ENCODE measurements at regions not wholly inside any gene's neighbourhood (a gene's known extent, or its start where the extent isn't known, plus 50 kb on each side); places are given as distances from the start of the nearest gene placed in this dataset.
"Not testable (repeated sequence)": the region's sequence is repeated elsewhere in the genome, so short reads cannot be mapped to it uniquely, and the experiment has no call there.

DNA sequence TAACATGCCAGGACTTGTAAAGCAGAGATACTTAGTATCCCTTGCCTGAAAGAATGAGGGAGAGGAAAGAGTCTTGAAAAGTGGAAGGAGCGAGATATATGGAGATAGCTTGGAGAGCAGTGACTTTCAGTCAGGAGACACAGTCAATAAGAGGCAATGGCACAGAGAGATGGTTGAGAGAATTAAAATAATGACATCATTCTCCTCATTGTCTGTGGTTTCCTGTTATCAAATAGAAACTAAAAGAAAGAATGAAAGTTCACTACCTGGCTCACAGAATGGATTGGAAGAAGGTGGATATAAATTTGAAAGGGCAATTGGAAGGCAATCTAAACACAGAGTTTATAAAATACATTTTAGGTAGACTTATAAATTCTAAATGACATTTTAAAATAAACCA lies 760.2 kb upstream of the AADAT start:
- H3K4me1 ChIP-seq (ENCODE audit: control insufficient read depth in 5 of 5, insufficient read depth in 5 of 5, low read length in 5 of 5) = peaks cover 0 to 7% (median 0%) of the 10 kb centered on the region in 5 donors
- no peak overlapping the region for H3K4me3 ChIP-seq (ENCODE audit: low read depth in 1 of 5, low read length in 5 of 5)
- H3K36me3 ChIP-seq (ENCODE audit: control insufficient read depth in 5 of 5, insufficient read depth in 5 of 5, low read length in 5 of 5) = no peaks in the 10 kb centered on the region
- no peaks in the 10 kb centered on the region for H3K27me3 ChIP-seq (ENCODE audit: control insufficient read depth in 5 of 5, insufficient read depth in 4 of 5, low read length in 5 of 5)
- no peak overlapping the region for H3K27ac ChIP-seq (ENCODE audit: low read depth, low read length)
- H3K9ac ChIP-seq (ENCODE audit: low read length in 5 of 5) = no peak overlapping the region
- H3K9me3 ChIP-seq (ENCODE audit: control insufficient read depth in 5 of 5, low read length in 5 of 5) = no peaks in the 10 kb centered on the region

DNA sequence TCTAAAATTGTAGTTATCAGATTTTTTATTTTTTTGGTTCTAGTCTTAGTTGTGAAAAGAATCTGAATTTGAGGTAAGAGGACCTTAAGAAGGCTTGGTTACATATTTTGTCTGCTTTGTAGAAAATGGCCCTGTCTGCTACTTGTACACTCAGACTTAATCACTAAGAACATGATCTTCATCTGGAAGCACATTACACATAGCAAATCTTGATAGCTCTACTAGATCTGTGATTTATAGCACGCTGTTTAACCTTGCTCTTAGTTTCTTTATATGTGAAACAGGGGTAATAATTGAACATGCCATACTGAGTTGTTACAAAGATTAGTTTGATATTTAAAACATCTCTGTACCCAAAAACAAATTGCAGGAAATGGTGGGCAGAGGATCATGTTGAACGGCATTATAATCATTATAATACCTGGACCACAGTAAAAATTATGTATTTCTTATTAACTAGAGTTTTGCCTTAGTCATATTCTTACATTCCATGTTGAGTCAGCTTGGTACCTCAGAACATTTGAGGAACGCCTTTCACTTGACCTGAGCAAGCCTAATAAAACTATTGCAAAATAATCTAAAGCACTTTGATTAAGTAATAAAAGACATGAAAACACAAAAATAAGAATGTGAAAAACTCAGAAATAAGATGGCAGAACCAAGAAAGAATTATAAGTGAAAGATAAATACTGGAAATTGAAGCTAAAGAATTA lies 738.0 kb upstream of the AADAT start:
- Histone ChIP-seq H3K4me3 (ENCODE audit: low read depth in 1 of 5, low read length in 5 of 5) (no peak overlapping the region), H3K27me3 (ENCODE audit: control insufficient read depth in 5 of 5, insufficient read depth in 4 of 5, low read length in 5 of 5) (no peaks in the 10 kb centered on the region)

DNA sequence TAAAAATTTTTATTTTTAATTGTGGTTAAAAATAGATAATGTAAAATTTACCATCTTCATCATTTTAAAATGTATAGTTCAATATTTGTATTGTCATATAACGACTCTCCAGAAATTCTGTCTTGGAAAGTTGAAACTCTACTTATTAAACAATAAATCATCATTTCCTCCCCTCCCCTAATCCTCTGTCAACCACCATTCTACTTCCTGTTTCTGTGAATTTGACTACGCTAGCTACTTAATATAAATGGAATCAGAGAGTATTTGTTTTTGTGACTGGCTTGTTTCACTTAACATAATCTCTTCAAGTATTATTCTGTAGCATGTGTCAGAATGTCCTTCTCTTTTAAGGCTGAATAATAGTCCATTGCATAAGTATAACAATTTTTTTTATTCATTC lies 729.0 kb upstream of the AADAT start:
- H3K27ac ChIP-seq (ENCODE audit: low read depth, low read length) = no peak overlapping the region
- no peaks in the 10 kb centered on the region for H3K36me3 ChIP-seq (ENCODE audit: control insufficient read depth in 5 of 5, insufficient read depth in 5 of 5, low read length in 5 of 5)
- no peaks in the 10 kb centered on the region for H3K27me3 ChIP-seq (ENCODE audit: control insufficient read depth in 5 of 5, insufficient read depth in 4 of 5, low read length in 5 of 5)
- peaks cover 0 to 7% (median 3%) of the 10 kb centered on the region in 5 donors for H3K9me3 ChIP-seq (ENCODE audit: control insufficient read depth in 5 of 5, low read length in 5 of 5)
- H3K4me1 ChIP-seq (ENCODE audit: control insufficient read depth in 5 of 5, insufficient read depth in 5 of 5, low read length in 5 of 5) = no peaks in the 10 kb centered on the region
- no peak overlapping the region for H3K4me3 ChIP-seq (ENCODE audit: low read depth in 1 of 5, low read length in 5 of 5)
- no peak overlapping the region for H3K9ac ChIP-seq (ENCODE audit: low read length in 5 of 5)

More for the DNA sequence above, 738.0 kb upstream of the AADAT start:
- no peak overlapping the region for H3K9ac ChIP-seq (ENCODE audit: low read length in 5 of 5)
- no peaks in the 10 kb centered on the region for H3K9me3 ChIP-seq (ENCODE audit: control insufficient read depth in 5 of 5, low read length in 5 of 5)
- no peaks in the 10 kb centered on the region for H3K36me3 ChIP-seq (ENCODE audit: control insufficient read depth in 5 of 5, insufficient read depth in 5 of 5, low read length in 5 of 5)
- H3K4me1 ChIP-seq (ENCODE audit: control insufficient read depth in 5 of 5, insufficient read depth in 5 of 5, low read length in 5 of 5) = no peaks in the 10 kb centered on the region
- H3K27ac ChIP-seq (ENCODE audit: low read depth, low read length) = no peak overlapping the region

- Histone ChIP-seq H3K4me1 (ENCODE audit: control insufficient read depth in 5 of 5, insufficient read depth in 5 of 5, low read length in 5 of 5) (no peaks in the 10 kb centered on the region), H3K9me3 (ENCODE audit: control insufficient read depth in 5 of 5, low read length in 5 of 5) (peaks cover 0 to 6% (median 0%) of the 10 kb centered on the region in 5 donors), H3K27me3 (ENCODE audit: control insufficient read depth in 5 of 5, insufficient read depth in 4 of 5, low read length in 5 of 5) (no peaks in the 10 kb centered on the region), H3K27ac (ENCODE audit: low read depth, low read length) (no peak overlapping the region), H3K9ac (ENCODE audit: low read length in 5 of 5) (no peak overlapping the region), H3K4me3 (ENCODE audit: low read depth in 1 of 5, low read length in 5 of 5) (no peak overlapping the region), H3K36me3 (ENCODE audit: control insufficient read depth in 5 of 5, insufficient read depth in 5 of 5, low read length in 5 of 5) (no peaks in the 10 kb centered on the region)
These were observed 715.6 kb upstream of the AADAT start for GRCh38 chr4:170805352-170805751.

- no peak overlapping the region for H3K4me3 ChIP-seq (ENCODE audit: low read depth in 1 of 5, low read length in 5 of 5)
These were observed 715.2 kb upstream of the AADAT start for GRCh38 chr4:170804930-170805329.

GRCh38 chr4:170803492-170803891 lies 713.7 kb upstream of the AADAT start:
- H3K27me3 ChIP-seq (ENCODE audit: control insufficient read depth in 5 of 5, insufficient read depth in 4 of 5, low read length in 5 of 5) = no peaks in the 10 kb centered on the region
- no peak overlapping the region for H3K4me3 ChIP-seq (ENCODE audit: low read depth in 1 of 5, low read length in 5 of 5)
- H3K36me3 ChIP-seq (ENCODE audit: control insufficient read depth in 5 of 5, insufficient read depth in 5 of 5, low read length in 5 of 5) = no peaks in the 10 kb centered on the region
- H3K27ac ChIP-seq (ENCODE audit: low read depth, low read length) = no peak overlapping the region
- no peaks in the 10 kb centered on the region for H3K4me1 ChIP-seq (ENCODE audit: control insufficient read depth in 5 of 5, insufficient read depth in 5 of 5, low read length in 5 of 5)
- no peak overlapping the region for H3K9ac ChIP-seq (ENCODE audit: low read length in 5 of 5)
- peaks cover 0 to 6% (median 0%) of the 10 kb centered on the region in 5 donors for H3K9me3 ChIP-seq (ENCODE audit: control insufficient read depth in 5 of 5, low read length in 5 of 5)

More at GRCh38 chr4:170804930-170805329, 715.2 kb upstream of the AADAT start:
- no peaks in the 10 kb centered on the region for H3K4me1 ChIP-seq (ENCODE audit: control insufficient read depth in 5 of 5, insufficient read depth in 5 of 5, low read length in 5 of 5)
- no peak overlapping the region for H3K9ac ChIP-seq (ENCODE audit: low read length in 5 of 5)
- peaks cover 0 to 6% (median 0%) of the 10 kb centered on the region in 5 donors for H3K9me3 ChIP-seq (ENCODE audit: control insufficient read depth in 5 of 5, low read length in 5 of 5)
- H3K27me3 ChIP-seq (ENCODE audit: control insufficient read depth in 5 of 5, insufficient read depth in 4 of 5, low read length in 5 of 5) = no peaks in the 10 kb centered on the region
- H3K27ac ChIP-seq (ENCODE audit: low read depth, low read length) = no peak overlapping the region
- H3K36me3 ChIP-seq (ENCODE audit: control insufficient read depth in 5 of 5, insufficient read depth in 5 of 5, low read length in 5 of 5) = no peaks in the 10 kb centered on the region

- no peaks in the 10 kb centered on the region for H3K27me3 ChIP-seq (ENCODE audit: control insufficient read depth in 5 of 5, insufficient read depth in 4 of 5, low read length in 5 of 5)
- H3K4me1 ChIP-seq (ENCODE audit: control insufficient read depth in 5 of 5, insufficient read depth in 5 of 5, low read length in 5 of 5) = no peaks in the 10 kb centered on the region
- no peak overlapping the region for H3K9ac ChIP-seq (ENCODE audit: low read length in 5 of 5)
- H3K9me3 ChIP-seq (ENCODE audit: control insufficient read depth in 5 of 5, low read length in 5 of 5) = peaks cover 0 to 6% (median 0%) of the 10 kb centered on the region in 5 donors
- no peak overlapping the region for H3K27ac ChIP-seq (ENCODE audit: low read depth, low read length)
- no peak overlapping the region for H3K4me3 ChIP-seq (ENCODE audit: low read depth in 1 of 5, low read length in 5 of 5)
- H3K36me3 ChIP-seq (ENCODE audit: control insufficient read depth in 5 of 5, insufficient read depth in 5 of 5, low read length in 5 of 5) = no peaks in the 10 kb centered on the region
These were observed 712.0 kb upstream of the AADAT start for GRCh38 chr4:170801771-170802170.

- Histone ChIP-seq H3K27me3 (ENCODE audit: control insufficient read depth in 5 of 5, insufficient read depth in 4 of 5, low read length in 5 of 5) (no peaks in the 10 kb centered on the region), H3K4me1 (ENCODE audit: control insufficient read depth in 5 of 5, insufficient read depth in 5 of 5, low read length in 5 of 5) (no peaks in the 10 kb centered on the region), H3K36me3 (ENCODE audit: control insufficient read depth in 5 of 5, insufficient read depth in 5 of 5, low read length in 5 of 5) (no peaks in the 10 kb centered on the region), H3K9me3 (ENCODE audit: control insufficient read depth in 5 of 5, low read length in 5 of 5) (no peaks in the 10 kb centered on the region), H3K9ac (ENCODE audit: low read length in 5 of 5) (no peak overlapping the region), H3K4me3 (ENCODE audit: low read depth in 1 of 5, low read length in 5 of 5) (no peak overlapping the region), H3K27ac (ENCODE audit: low read depth, low read length) (no peak overlapping the region)
These were observed 704.8 kb upstream of the AADAT start for GRCh38 chr4:170794525-170794924.

DNA sequence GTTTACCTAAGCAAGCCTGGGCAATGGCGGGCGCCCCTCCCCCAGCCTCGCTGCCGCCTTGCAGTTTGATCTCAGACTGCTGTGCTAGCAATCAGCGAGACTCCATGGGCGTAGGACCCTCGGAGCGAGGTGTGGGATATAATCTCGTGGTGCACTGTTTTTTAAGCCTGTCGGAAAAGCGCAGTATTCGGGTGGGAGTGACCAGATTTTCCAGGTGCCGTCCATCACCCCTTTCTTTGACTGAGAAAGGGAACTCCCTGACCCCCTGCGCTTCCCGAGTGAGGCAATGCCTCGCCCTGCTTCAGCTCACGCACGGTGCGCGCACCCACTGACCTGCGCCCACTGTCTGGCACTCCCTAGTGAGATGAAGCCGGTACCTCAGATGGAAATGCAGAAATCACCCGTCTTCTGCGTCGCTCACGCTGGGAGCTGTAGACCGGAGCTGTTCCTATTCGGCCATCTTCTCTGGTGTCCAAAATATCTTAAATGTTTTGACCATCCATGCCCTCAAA lies 698.8 kb upstream of the AADAT start:
- H3K4me3 ChIP-seq (ENCODE audit: low read depth in 1 of 5, low read length in 5 of 5); H3K27ac ChIP-seq (ENCODE audit: low read depth, low read length); H3K9ac ChIP-seq (ENCODE audit: low read length in 5 of 5); H3K9me3 ChIP-seq (ENCODE audit: control insufficient read depth in 5 of 5, low read length in 5 of 5); H3K27me3 ChIP-seq (ENCODE audit: control insufficient read depth in 5 of 5, insufficient read depth in 4 of 5, low read length in 5 of 5); H3K36me3 ChIP-seq (ENCODE audit: control insufficient read depth in 5 of 5, insufficient read depth in 5 of 5, low read length in 5 of 5); H3K4me1 ChIP-seq (ENCODE audit: control insufficient read depth in 5 of 5, insufficient read depth in 5 of 5, low read length in 5 of 5): not testable (repeated sequence)

DNA sequence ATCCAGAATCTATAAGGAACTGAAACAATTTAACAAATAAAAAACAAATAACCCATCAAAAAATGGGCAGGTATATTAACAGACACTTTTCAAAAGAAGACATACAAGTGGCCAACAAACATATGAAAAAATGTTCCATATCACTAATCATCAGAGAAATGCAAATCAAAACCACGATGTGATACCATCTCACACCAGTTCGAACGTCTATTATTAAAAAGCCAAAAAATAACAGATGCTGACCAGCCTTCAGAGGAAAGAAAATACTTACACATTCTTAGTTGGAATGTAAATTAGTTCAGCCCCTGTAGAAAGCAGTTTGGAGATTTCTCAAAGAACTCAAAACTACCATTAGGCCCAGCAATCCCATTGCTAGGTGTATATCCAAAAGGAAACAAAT lies 687.9 kb upstream of the AADAT start:
- H3K4me3 ChIP-seq (ENCODE audit: low read depth in 1 of 5, low read length in 5 of 5) = no peak overlapping the region
- peaks cover 0 to 8% (median 0%) of the 10 kb centered on the region in 5 donors for H3K9me3 ChIP-seq (ENCODE audit: control insufficient read depth in 5 of 5, low read length in 5 of 5)
- H3K9ac ChIP-seq (ENCODE audit: low read length in 5 of 5) = no peak overlapping the region
- H3K27ac ChIP-seq (ENCODE audit: low read depth, low read length) = no peak overlapping the region
- H3K36me3 ChIP-seq (ENCODE audit: control insufficient read depth in 5 of 5, insufficient read depth in 5 of 5, low read length in 5 of 5) = no peaks in the 10 kb centered on the region
- no peaks in the 10 kb centered on the region for H3K4me1 ChIP-seq (ENCODE audit: control insufficient read depth in 5 of 5, insufficient read depth in 5 of 5, low read length in 5 of 5)
- no peaks in the 10 kb centered on the region for H3K27me3 ChIP-seq (ENCODE audit: control insufficient read depth in 5 of 5, insufficient read depth in 4 of 5, low read length in 5 of 5)
